HG03457 (cell line): ENCODE measurements at regions not wholly inside any gene's neighbourhood (a gene's known extent, or its start where the extent isn't known, plus 50 kb on each side); places are given as distances from the start of the nearest gene placed in this dataset.
"Not testable (repeated sequence)": the region's sequence is repeated elsewhere in the genome, so short reads cannot be mapped to it uniquely, and the experiment has no call there.

Source experiments
- ATAC-seq: cut with Tn5 transposase; IDR thresholded peaks from one replicate; pipeline ENCODE4 v1.9.1; 2021; ENCODE audit warnings: moderate number of reproducible peaks; ENCODE audit not compliant: unreplicated experiment

GRCh38 chr10:31687663-31688482 is 240.8 kb downstream of the ARHGAP12 start:
- ATAC-seq = no peak

GRCh38 chr10:31686599-31686998 is 242.0 kb downstream of the ARHGAP12 start:
- no peak for ATAC-seq

GRCh38 chr10:31683682-31684081 is 244.9 kb downstream of the ARHGAP12 start:
- no peak for ATAC-seq

GRCh38 chr10:31679936-31680335 is 248.7 kb downstream of the ARHGAP12 start:
- ATAC-seq = no peak

GRCh38 chr10:31678575-31679516 is 249.8 kb downstream of the ARHGAP12 start:
- ATAC-seq = no peak

- ATAC-seq = no peak
Measured at GRCh38 chr10:31678139-31678536, 250.5 kb downstream of the ARHGAP12 start.

GRCh38 chr10:31677195-31678138 is 251.2 kb downstream of the ARHGAP12 start:
- ATAC-seq = no peak

- no peak for ATAC-seq
Measured at GRCh38 chr10:31675726-31676125, 252.9 kb downstream of the ARHGAP12 start.

- no peak for ATAC-seq
Measured at GRCh38 chr10:31669357-31669756, 259.3 kb downstream of the ARHGAP12 start.

GRCh38 chr10:31668326-31668725 is 260.3 kb downstream of the ARHGAP12 start:
- ATAC-seq = no peak

GRCh38 chr10:31665764-31666279 is 262.8 kb downstream of the ARHGAP12 start:
- not testable (repeated sequence) for ATAC-seq

- ATAC-seq = no peak
Measured at GRCh38 chr10:31664803-31665202, 263.8 kb downstream of the ARHGAP12 start.

- ATAC-seq = not testable (repeated sequence)
Measured at GRCh38 chr10:31664071-31664470, 264.6 kb downstream of the ARHGAP12 start.

- no peak for ATAC-seq
Measured at GRCh38 chr10:31660300-31660699, 268.3 kb downstream of the ARHGAP12 start.

- no peak for ATAC-seq
Measured at GRCh38 chr10:31659665-31660064, 269.0 kb downstream of the ARHGAP12 start.

GRCh38 chr10:31657434-31657872 is 271.2 kb downstream of the ARHGAP12 start:
- no peak for ATAC-seq

GRCh38 chr10:31656851-31657433 is 271.7 kb downstream of the ARHGAP12 start:
- ATAC-seq = no peak

GRCh38 chr10:31652038-31652437 is 276.6 kb downstream of the ARHGAP12 start:
- no peak for ATAC-seq

GRCh38 chr10:31650010-31650409 is 278.6 kb downstream of the ARHGAP12 start:
- ATAC-seq = no peak

- ATAC-seq = no peak
Measured at GRCh38 chr10:31648966-31649365, 279.7 kb downstream of the ARHGAP12 start.
